SU-DHL-6 (cell line): ENCODE measurements at regions not wholly inside any gene's neighbourhood (a gene's known extent, or its start where the extent isn't known, plus 50 kb on each side); places are given as distances from the start of the nearest gene placed in this dataset.
"Not testable (repeated sequence)": the region's sequence is repeated elsewhere in the genome, so short reads cannot be mapped to it uniquely, and the experiment has no call there.

ENCODE experiments used
- H2AFZ ChIP-seq: fragments of 200-600 bp; sonication (generic); 2 replicates; pipeline ENCODE4 v1.6.1; 2014; ENCODE audit warnings: low read depth, mild to moderate bottlenecking, moderate library complexity, mixed read lengths, antibody characterized with exemption, low read length; ENCODE audit not compliant: severe bottlenecking
- H3F3A ChIP-seq: fragments of 200-600 bp; shearing (Covaris generic); 2 replicates; pipeline ENCODE4 v1.6.0; 2016; ENCODE audit warnings: antibody characterized with exemption, mild to moderate bottlenecking; ENCODE audit not compliant: insufficient read depth
- H3K27ac ChIP-seq: fragments of 200-600 bp; sonication (generic); 2 replicates; pipeline ENCODE4 v1.5.1; 2016; ENCODE audit warnings: low read depth, mild to moderate bottlenecking, low read length, moderate library complexity, mixed read lengths
- H3K27me3 ChIP-seq: fragments of 200-600 bp; sonication (generic), shearing (Covaris generic); 2 replicates; pipeline ENCODE4 v1.6.0; 2014; ENCODE audit warnings: mild to moderate bottlenecking, low read length
- H3K36me3 ChIP-seq: fragments of 200-600 bp; sonication (generic); 2 replicates; pipeline ENCODE4 v1.6.1; 2014; ENCODE audit warnings: mild to moderate bottlenecking, low read length, mixed read lengths
- H3K4me2 ChIP-seq: fragments of 300-600, 200-600 bp; shearing (Covaris generic), sonication (generic); 2 replicates; pipeline ENCODE4 v1.6.0; 2014; ENCODE audit warnings: low read length, low read depth, mild to moderate bottlenecking; ENCODE audit not compliant: poor library complexity, severe bottlenecking
- H3K4me3 ChIP-seq: fragments of 200-600 bp; sonication (generic); 2 replicates; pipeline ENCODE4 v1.5.1; 2014; ENCODE audit warnings: antibody characterized with exemption, low read length, mild to moderate bottlenecking, mixed read lengths; ENCODE audit not compliant: insufficient read depth, poor library complexity, severe bottlenecking
- H3K79me2 ChIP-seq: fragments of 200-600 bp; sonication (generic); 2 replicates; pipeline ENCODE4 v1.6.1; 2014; ENCODE audit warnings: mild to moderate bottlenecking, low read length, moderate library complexity; ENCODE audit not compliant: insufficient read depth
- H3K9ac ChIP-seq: fragments of 200-600 bp; sonication (generic); 2 replicates; pipeline ENCODE4 v1.7.0; 2014; ENCODE audit warnings: mild to moderate bottlenecking, low read length
- H3K9me2 ChIP-seq: fragments of 200-600 bp; sonication (generic); replicated peaks from 2 replicates; pipeline ENCODE4 v1.6.1; 2014; ENCODE audit warnings: low read length; ENCODE audit not compliant: insufficient read depth
- H3K9me3 ChIP-seq: fragments of 200-600 bp; sonication (generic); 2 replicates; pipeline ENCODE4 v1.6.1; 2014; ENCODE audit warnings: low read length, mixed read lengths; ENCODE audit not compliant: insufficient read depth
- H4K20me1 ChIP-seq: fragments of 200-600 bp; sonication (generic); 2 replicates; pipeline ENCODE4 v1.6.1; 2014; ENCODE audit warnings: low read depth, mild to moderate bottlenecking, antibody characterized with exemption, low read length, moderate library complexity, mixed read lengths
- CTCF ChIP-seq: fragments of 200-600 bp; sonication (generic); IDR thresholded peaks from one replicate; pipeline ENCODE4 v1.5.1; 2017; ENCODE audit warnings: antibody characterized with exemption, mild to moderate bottlenecking, low read length, moderate library complexity; ENCODE audit not compliant: insufficient read depth, poor library complexity, severe bottlenecking
- EZH2phosphoT487 ChIP-seq: fragments of 200-600 bp; sonication (generic), shearing (Covaris generic); conservative IDR thresholded peaks from 2 replicates; pipeline ENCODE4 v1.6.1; 2018; ENCODE audit warnings: mild to moderate bottlenecking, antibody characterized with exemption, low read length, moderate library complexity, mixed read lengths

GRCh38 chr5:28602429-28602828 is 1564.0 kb upstream of the CDH9 start:
- Histone ChIP-seq H4K20me1 (no peaks in the 10 kb centered on the region), H3K27ac (no peak overlapping the region), H3K36me3 (no peaks in the 10 kb centered on the region), H3F3A (no peaks in the 10 kb centered on the region), H2AFZ (no peak overlapping the region), H3K4me2 (no peak overlapping the region), H3K79me2 (no peaks in the 10 kb centered on the region), H3K9me2 (no peaks in the 10 kb centered on the region), H3K9me3 (no peaks in the 10 kb centered on the region), H3K9ac (no peak overlapping the region), H3K27me3 (no peaks in the 10 kb centered on the region), H3K4me3 (no peak overlapping the region)
- TF ChIP-seq EZH2phosphoT487: no peak
- no peak for TF ChIP-seq CTCF

- not testable (repeated sequence) for H3K9ac ChIP-seq, H3K27ac ChIP-seq, H3F3A ChIP-seq, H3K4me2 ChIP-seq, H2AFZ ChIP-seq, H3K9me3 ChIP-seq, H4K20me1 ChIP-seq, H3K9me2 ChIP-seq, H3K4me3 ChIP-seq, H3K36me3 ChIP-seq, H3K27me3 ChIP-seq, H3K79me2 ChIP-seq
Measured at GRCh38 chr5:28596707-28597106, 1558.3 kb upstream of the CDH9 start.

GRCh38 chr5:28580616-28581015 is 1542.2 kb upstream of the CDH9 start:
- H3K27me3 ChIP-seq: no peaks in the 10 kb centered on the region
- TF ChIP-seq CTCF: no peak
- no peak for TF ChIP-seq EZH2phosphoT487
- H3K36me3 ChIP-seq: no peaks in the 10 kb centered on the region
- H4K20me1 ChIP-seq: no peaks in the 10 kb centered on the region
- peaks cover 8% of the 10 kb centered on the region; the same call in 1 of the 2 replicates for H3K9me3 ChIP-seq
- no peak overlapping the region for H3K9ac ChIP-seq
- H3K4me2 ChIP-seq: no peak overlapping the region
- H3K9me2 ChIP-seq: no peaks in the 10 kb centered on the region
- no peak overlapping the region for H3K4me3 ChIP-seq
- no peak overlapping the region for H3K27ac ChIP-seq
- H2AFZ ChIP-seq: no peak overlapping the region
- H3K79me2 ChIP-seq: no peaks in the 10 kb centered on the region
- H3F3A ChIP-seq: no peaks in the 10 kb centered on the region

GRCh38 chr5:28576022-28576421 is 1537.6 kb upstream of the CDH9 start:
- Histone ChIP-seq H3K9ac (no peak overlapping the region), H2AFZ (no peak overlapping the region), H4K20me1 (no peaks in the 10 kb centered on the region), H3K27ac (no peak overlapping the region), H3K27me3 (no peaks in the 10 kb centered on the region), H3K79me2 (no peaks in the 10 kb centered on the region), H3K9me2 (no peaks in the 10 kb centered on the region), H3K4me3 (no peak overlapping the region), H3F3A (no peaks in the 10 kb centered on the region), H3K36me3 (no peaks in the 10 kb centered on the region), H3K9me3 (no peaks in the 10 kb centered on the region), H3K4me2 (no peak overlapping the region)
- TF ChIP-seq EZH2phosphoT487 (no peak), CTCF (peak; percentile 10)
